GM19328 (cell line): ENCODE measurements at regions not wholly inside any gene's neighbourhood (a gene's known extent, or its start where the extent isn't known, plus 50 kb on each side); places are given as distances from the start of the nearest gene placed in this dataset.
"Not testable (repeated sequence)": the region's sequence is repeated elsewhere in the genome, so short reads cannot be mapped to it uniquely, and the experiment has no call there.

ENCODE experiments used
- ATAC-seq: cut with Tn5 transposase; IDR thresholded peaks from one replicate; pipeline ENCODE4 v1.9.1; 2021; ENCODE audit warnings: mild to moderate bottlenecking, moderate library complexity; ENCODE audit not compliant: unreplicated experiment

GRCh38 chr14:106011631-106012360 is 485.4 kb downstream of the TMEM121 start:
- not testable (repeated sequence) for ATAC-seq

- not testable (repeated sequence) for ATAC-seq
Measured at GRCh38 chr14:106012361-106012725, 486.0 kb downstream of the TMEM121 start.

GRCh38 chr14:106013879-106014376 is 487.5 kb downstream of the TMEM121 start:
- ATAC-seq: no peak

GRCh38 chr14:106017952-106018351 is 491.6 kb downstream of the TMEM121 start:
- not testable (repeated sequence) for ATAC-seq

DNA sequence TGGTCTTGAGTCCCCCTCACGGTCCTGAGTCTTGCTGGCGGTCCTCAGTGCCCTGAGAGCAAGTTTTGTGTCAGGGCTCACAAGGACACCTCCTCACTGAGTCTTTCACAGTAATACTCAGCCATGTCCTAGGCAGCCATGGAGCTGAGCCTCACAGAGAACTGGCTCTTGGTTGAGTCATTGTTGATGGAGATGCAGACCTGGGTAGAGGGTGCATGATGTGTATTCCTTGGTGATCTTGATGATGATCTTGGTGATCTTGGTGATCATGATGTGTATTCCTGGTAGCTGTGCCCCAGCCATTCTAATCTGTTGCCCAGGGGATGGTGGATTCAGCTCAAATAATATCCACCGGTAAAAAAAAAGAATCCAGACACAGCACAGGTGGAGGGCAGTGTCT is 495.4 kb downstream of the TMEM121 start:
- no peak for ATAC-seq

- ATAC-seq: not testable (repeated sequence)
Measured at GRCh38 chr14:106022648-106023047, 496.3 kb downstream of the TMEM121 start.

- no peak for ATAC-seq
Measured at GRCh38 chr14:106023411-106023810, 497.0 kb downstream of the TMEM121 start.

DNA sequence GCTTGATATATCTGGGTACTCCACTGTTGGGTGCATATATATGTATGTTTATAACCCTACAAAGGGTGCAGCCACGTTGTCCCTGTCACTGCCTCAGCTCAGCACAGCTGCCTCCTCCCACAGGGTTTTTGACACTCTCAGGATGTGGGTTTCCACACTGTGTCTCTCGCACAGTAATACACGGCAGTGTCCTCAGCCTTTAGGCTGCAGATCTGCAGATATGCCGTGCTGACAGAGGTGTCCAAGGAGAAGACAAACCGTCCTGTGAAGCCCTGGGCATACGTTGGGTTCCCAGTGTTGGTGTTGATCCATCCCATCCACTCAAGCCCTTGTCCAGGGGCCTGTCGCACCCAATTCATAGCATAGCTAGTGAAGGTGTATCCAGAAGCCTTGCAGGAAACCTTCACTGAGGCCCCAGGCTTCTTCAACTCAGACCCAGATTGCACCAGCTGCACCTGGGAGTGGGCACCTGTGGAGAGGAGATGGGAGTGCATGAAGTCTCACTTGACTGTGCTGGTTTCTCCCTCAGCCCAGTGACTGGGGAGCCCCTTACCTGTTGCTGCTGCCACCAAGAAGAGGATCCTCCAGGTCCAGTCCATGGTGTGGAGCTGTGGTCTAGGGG is 498.7 kb downstream of the TMEM121 start:
- ATAC-seq: no peak

GRCh38 chr14:106026026-106026425 is 499.6 kb downstream of the TMEM121 start:
- ATAC-seq: no peak

GRCh38 chr14:106027759-106028158 is 501.4 kb downstream of the TMEM121 start:
- not testable (repeated sequence) for ATAC-seq

GRCh38 chr14:106029959-106030358 is 503.6 kb downstream of the TMEM121 start:
- no peak for ATAC-seq

- no peak for ATAC-seq
Measured at GRCh38 chr14:106037380-106037779, 511.0 kb downstream of the TMEM121 start.

- ATAC-seq: no peak
Measured at GRCh38 chr14:106038263-106038662, 511.9 kb downstream of the TMEM121 start.

DNA sequence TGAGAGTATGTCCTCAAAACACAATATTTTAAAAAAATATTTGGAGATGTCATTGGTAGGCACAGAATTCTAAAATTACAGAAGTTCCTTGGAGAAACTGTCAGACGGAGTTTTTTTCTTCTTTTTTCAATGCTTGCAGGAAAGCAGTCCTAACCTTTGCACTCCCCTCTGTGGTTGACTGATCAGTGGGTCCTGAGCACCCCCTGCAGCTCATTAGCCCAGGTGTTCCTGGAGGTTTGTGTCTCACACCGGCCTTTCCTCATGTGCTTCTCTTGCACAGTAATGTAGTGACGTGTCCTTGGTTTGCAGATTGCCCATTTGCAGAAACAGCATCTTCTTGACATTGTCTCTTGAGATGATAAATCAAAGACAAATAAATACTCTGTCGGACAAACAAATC is 513.0 kb downstream of the TMEM121 start:
- ATAC-seq: no peak

DNA sequence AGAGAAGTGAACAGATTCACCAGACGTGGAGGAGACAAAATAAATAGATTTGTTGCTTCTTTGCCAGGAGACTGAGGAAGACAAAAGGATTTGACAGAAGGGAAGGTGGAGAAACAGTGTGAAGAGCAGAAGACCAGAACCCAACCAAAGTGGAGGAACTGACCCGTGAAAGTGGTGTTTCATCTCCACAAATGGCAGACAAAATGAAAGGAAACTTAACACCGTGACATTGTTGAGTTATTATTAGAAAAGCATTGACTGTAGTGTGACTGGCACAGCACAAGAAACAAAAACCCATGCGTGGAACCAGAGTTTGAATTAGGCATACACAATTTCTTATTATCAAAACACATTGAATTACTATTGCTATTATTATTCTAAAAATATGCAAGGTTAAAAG is 518.1 kb downstream of the TMEM121 start:
- no peak for ATAC-seq

DNA sequence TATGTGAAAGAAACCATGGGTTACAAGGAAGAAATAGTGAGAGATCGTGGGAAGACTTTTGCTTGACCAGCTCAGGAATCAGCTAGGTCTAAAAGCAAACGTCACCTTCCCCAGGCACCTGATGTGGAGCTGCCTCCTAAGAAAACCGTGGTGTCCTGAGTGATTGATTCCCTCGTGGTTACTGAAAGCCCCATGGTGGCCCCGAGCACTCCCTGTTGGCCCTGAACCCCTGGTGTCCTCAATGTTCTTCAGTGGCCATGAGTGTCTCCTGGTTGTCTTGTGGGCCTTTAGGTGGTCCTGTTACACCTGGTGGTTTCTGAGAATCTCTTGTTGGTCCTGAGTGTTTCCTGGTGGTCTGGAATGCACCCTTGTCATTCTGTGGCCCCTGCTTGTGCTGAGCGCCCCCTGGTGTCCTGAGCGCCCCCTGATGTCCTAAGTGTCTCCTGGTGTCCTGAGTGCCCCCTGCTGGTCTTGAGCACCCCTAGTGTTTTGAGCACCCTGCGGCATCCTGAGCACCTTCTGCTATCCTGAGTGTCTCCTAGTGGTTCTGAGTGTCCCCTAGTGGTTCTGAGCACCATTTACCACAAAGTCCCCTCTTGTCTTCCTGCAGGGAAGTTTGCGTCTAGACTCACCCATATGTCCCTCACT is 518.7 kb downstream of the TMEM121 start:
- ATAC-seq: no peak

DNA sequence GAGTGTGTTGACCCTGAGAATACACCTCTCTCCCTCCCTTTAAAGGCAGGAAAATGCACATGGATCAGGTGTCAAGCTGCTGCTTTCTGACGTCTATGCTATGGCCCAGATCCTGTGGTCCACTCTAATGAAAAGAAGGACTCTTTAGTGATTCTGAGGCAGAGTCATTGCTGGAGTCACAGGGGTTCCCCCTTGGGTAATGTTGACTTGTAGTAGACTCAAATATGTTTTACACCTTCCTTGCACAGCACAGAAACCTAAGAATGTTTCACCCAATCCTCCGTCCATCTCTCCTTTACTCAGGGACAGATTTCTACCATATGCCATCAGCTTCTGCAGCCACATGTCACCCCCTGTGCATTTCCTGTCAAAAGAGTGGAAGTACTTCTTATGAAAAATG is 525.4 kb downstream of the TMEM121 start:
- no peak for ATAC-seq

DNA sequence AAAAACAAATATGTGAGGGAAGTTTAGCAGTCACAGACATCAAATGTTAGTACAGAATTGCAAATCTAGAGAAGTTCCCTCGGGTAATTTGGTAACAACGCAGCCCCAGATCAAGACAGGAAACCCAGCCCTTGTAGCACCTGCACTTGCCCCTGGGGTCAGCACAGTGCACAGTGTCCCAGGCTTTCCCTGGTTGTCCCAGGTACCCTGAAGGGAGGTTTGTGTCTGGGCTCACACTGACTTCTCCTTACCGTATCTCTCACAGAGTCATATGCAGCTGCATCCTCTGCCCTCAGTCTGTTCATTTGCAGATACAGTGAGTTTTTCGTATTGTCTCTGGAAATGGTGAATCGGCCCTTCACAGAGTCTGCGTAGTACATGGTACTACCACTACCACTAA is 528.9 kb downstream of the TMEM121 start:
- ATAC-seq: no peak

GRCh38 chr14:106058342-106058741 is 532.0 kb downstream of the TMEM121 start:
- no peak for ATAC-seq

GRCh38 chr14:106060276-106060975 is 534.0 kb downstream of the TMEM121 start:
- ATAC-seq: no peak

DNA sequence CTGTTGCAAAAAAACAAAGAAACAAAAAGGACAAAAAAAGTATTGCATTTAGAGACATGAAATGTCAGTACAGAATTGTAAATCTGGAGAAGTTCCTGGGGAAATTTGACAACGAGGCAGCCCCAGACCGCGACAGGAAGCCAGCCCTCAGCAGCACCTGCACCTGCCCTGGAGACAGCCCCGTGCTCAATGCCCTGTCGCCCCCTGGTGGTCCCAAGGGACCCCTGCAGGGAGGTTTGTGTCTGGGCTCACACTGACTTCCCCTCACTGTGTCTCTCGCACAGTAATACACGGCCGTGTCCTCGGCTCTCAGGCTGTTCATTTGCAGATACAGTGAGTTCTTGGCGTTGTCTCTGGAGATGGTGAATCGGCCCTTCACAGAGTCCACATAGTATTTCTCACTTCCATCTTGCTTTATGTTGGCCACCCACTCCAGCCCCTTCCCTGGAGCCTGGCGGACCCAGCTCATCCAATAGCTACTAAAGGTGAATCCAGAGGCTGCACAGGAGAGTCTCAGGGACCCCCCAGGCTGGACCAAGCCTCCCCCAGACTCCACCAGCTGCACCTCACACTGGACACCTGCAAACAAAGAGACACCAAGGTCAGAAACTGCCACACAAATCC is 535.6 kb downstream of the TMEM121 start:
- ATAC-seq: not testable (repeated sequence)
